H9 (cell line): ENCODE measurements at regions not wholly inside any gene's neighbourhood (a gene's known extent, or its start where the extent isn't known, plus 50 kb on each side); places are given as distances from the start of the nearest gene placed in this dataset.

Experiments
- DNase-seq: peaks from one replicate; pipeline ENCODE4 v3.0.0-alpha.2; 2017
- H2AFZ ChIP-seq: one replicate; pipeline ENCODE4 v1.6.1; 2013; ENCODE audit warnings: mild to moderate bottlenecking, low read length, control low read depth, moderate library complexity
- H2AK5ac ChIP-seq: 2 replicates; pipeline ENCODE4 v1.6.1; 2013; ENCODE audit warnings: low read length, control low read depth, mixed read lengths; ENCODE audit not compliant: insufficient read length
- H2BK120ac ChIP-seq: one replicate; pipeline ENCODE4 v1.6.1; 2013; ENCODE audit warnings: low read depth, mild to moderate bottlenecking, low read length, control low read depth, inconsistent platforms; ENCODE audit not compliant: poor library complexity, severe bottlenecking
- H2BK12ac ChIP-seq: 2 replicates; pipeline ENCODE4 v1.6.1; 2013; ENCODE audit warnings: low read length, control low read depth, mixed read lengths, low read depth; ENCODE audit not compliant: insufficient read length
- H2BK15ac ChIP-seq: 2 replicates; pipeline ENCODE4 v1.6.1; 2013; ENCODE audit warnings: low read depth, low read length, control low read depth
- H2BK20ac ChIP-seq: one replicate; pipeline ENCODE4 v1.6.1; 2013; ENCODE audit warnings: low read depth, mild to moderate bottlenecking, low read length, control low read depth, inconsistent platforms; ENCODE audit not compliant: poor library complexity, severe bottlenecking
- H2BK5ac ChIP-seq: 2 replicates; pipeline ENCODE4 v1.6.1; 2013; ENCODE audit warnings: low read length, control low read depth, mixed read lengths; ENCODE audit not compliant: insufficient read length
- H3K14ac ChIP-seq: 2 replicates; pipeline ENCODE4 v1.6.1; 2013; ENCODE audit warnings: low read length, control low read depth; ENCODE audit not compliant: insufficient read depth
- H3K18ac ChIP-seq: 2 replicates; pipeline ENCODE4 v1.6.1; 2013; ENCODE audit warnings: low read depth, mild to moderate bottlenecking, mixed read lengths, low read length, control low read depth; ENCODE audit not compliant: insufficient read length
- H3K23ac ChIP-seq: 2 replicates; pipeline ENCODE4 v1.6.1; 2013; ENCODE audit warnings: low read length, control low read depth, mixed read lengths, low read depth; ENCODE audit not compliant: insufficient read length
- H3K23me2 ChIP-seq: 2 replicates; pipeline ENCODE4 v1.6.1; 2013; ENCODE audit warnings: low read depth, mild to moderate bottlenecking, mixed read lengths, low read length, control low read depth; ENCODE audit not compliant: insufficient read length, poor library complexity, severe bottlenecking
- H3K27ac ChIP-seq: 2 replicates; pipeline ENCODE4 v1.5.1; 2013; ENCODE audit warnings: low read length, control low read depth, mixed read lengths, low read depth; ENCODE audit not compliant: insufficient read length
- H3K27me3 ChIP-seq: 2 replicates; pipeline ENCODE4 v1.6.1; 2013; ENCODE audit warnings: low read length, control low read depth, inconsistent platforms; ENCODE audit not compliant: insufficient read depth
- H3K4ac ChIP-seq: 2 replicates; pipeline ENCODE4 v1.6.1; 2013; ENCODE audit warnings: low read depth, mild to moderate bottlenecking, control low read depth, inconsistent platforms, low read length, moderate library complexity
- H3K4me1 ChIP-seq: 2 replicates; pipeline ENCODE4 v1.6.1; 2013; ENCODE audit warnings: low read length, control low read depth, inconsistent platforms; ENCODE audit not compliant: insufficient read depth
- H3K4me2 ChIP-seq: 2 replicates; pipeline ENCODE4 v1.6.1; 2013; ENCODE audit warnings: low read length, control low read depth, mixed read lengths; ENCODE audit not compliant: insufficient read length, insufficient read depth
- H3K56ac ChIP-seq: 2 replicates; pipeline ENCODE4 v1.6.1; 2013; ENCODE audit warnings: low read depth, mild to moderate bottlenecking, mixed read lengths, low read length, control low read depth; ENCODE audit not compliant: insufficient read length
- H3K79me1 ChIP-seq: 2 replicates; pipeline ENCODE4 v1.6.1; 2013; ENCODE audit warnings: low read depth, mild to moderate bottlenecking, moderate library complexity, low read length, control low read depth, inconsistent platforms; ENCODE audit not compliant: insufficient read depth, poor library complexity, severe bottlenecking
- H3K79me2 ChIP-seq: 2 replicates; pipeline ENCODE4 v1.6.1; 2013; ENCODE audit warnings: low read length, control low read depth, inconsistent platforms; ENCODE audit not compliant: insufficient read depth
- H3K9ac ChIP-seq: 2 replicates; pipeline ENCODE4 v1.6.1; 2013; ENCODE audit warnings: low read length, control low read depth, mixed read lengths; ENCODE audit not compliant: insufficient read length; ENCODE audit errors: extremely low read depth
- H3K9me3 ChIP-seq: one replicate; pipeline ENCODE4 v1.6.1; 2013; ENCODE audit warnings: low read depth, low read length, inconsistent platforms; ENCODE audit not compliant: control insufficient read depth
- H3T11ph ChIP-seq: one replicate; pipeline ENCODE4 v1.6.1; 2013; ENCODE audit warnings: mild to moderate bottlenecking, low read length, control low read depth, inconsistent platforms
- H4K20me1 ChIP-seq: one replicate; pipeline ENCODE4 v1.6.1; 2013; ENCODE audit not compliant: control insufficient read depth, insufficient read length, insufficient read depth
- H4K5ac ChIP-seq: 2 replicates; pipeline ENCODE4 v1.6.1; 2013; ENCODE audit warnings: low read depth, mild to moderate bottlenecking, mixed read lengths, low read length, control low read depth; ENCODE audit not compliant: insufficient read length
- H4K8ac ChIP-seq: replicated peaks from 2 replicates; pipeline ENCODE4 v1.6.1; 2013; ENCODE audit warnings: low read length, control low read depth, mixed read lengths, low read depth; ENCODE audit not compliant: insufficient read length
- H4K91ac ChIP-seq: 2 replicates; pipeline ENCODE4 v1.6.1; 2013; ENCODE audit warnings: low read depth, mild to moderate bottlenecking, moderate library complexity, mixed read lengths, low read length, control low read depth; ENCODE audit not compliant: insufficient read length
- H3K27ac Mint-ChIP-seq, 3 experiments: 2 replicates in 2 of 3; 3 replicates in 1 of 3; pipeline ENCODE4 v1.8.0; 2020 to 2021; ENCODE audit warnings: mixed read lengths in 3 of 3, mild to moderate bottlenecking in 1 of 3, moderate library complexity in 1 of 3
- H3K27me3 Mint-ChIP-seq: 2 replicates; pipeline ENCODE4 v1.8.0; 2021; ENCODE audit warnings: low read depth, mild to moderate bottlenecking, moderate library complexity, mixed read lengths
- H3K36me3 Mint-ChIP-seq, 3 experiments: 2 replicates in 2 of 3; 3 replicates in 1 of 3; pipeline ENCODE4 v1.8.0; 2020 to 2021; ENCODE audit warnings: low read depth in 3 of 3, mixed read lengths in 3 of 3; ENCODE audit not compliant: insufficient read depth in 1 of 3
- H3K4me1 Mint-ChIP-seq, 2 experiments: 2 replicates each; pipeline ENCODE4 v1.8.0; 2020; ENCODE audit warnings: mixed read lengths in 2 of 2
- H3K4me3 Mint-ChIP-seq, 2 experiments: 2 replicates in 1 of 2; 3 replicates in 1 of 2; pipeline ENCODE4 v1.8.0; 2020 to 2021; ENCODE audit warnings: mild to moderate bottlenecking in 2 of 2, mixed read lengths in 2 of 2, moderate library complexity in 1 of 2
- H3K9me3 Mint-ChIP-seq, 2 experiments: 2 replicates in 1 of 2; 3 replicates in 1 of 2; pipeline ENCODE4 v1.8.0; 2020; ENCODE audit warnings: mild to moderate bottlenecking in 2 of 2, mixed read lengths in 2 of 2, moderate library complexity in 1 of 2
- WGBS: extraction: QIAGEN DNeasy Blood & Tissue Kit; methylation state at CpG from one replicate; pipeline ENCODE4 v1.1.7; 2013; ENCODE audit warnings: missing lambda C conversion rate, low lambda C conversion rate, mixed read lengths; ENCODE audit not compliant: insufficient read length; ENCODE audit errors: extremely low coverage; 5-methylcytosine and 5-hydroxymethylcytosine counted together
- TF ChIP-seq, protein P1 (sequence below): fragments of 200-600 bp; sonication (generic); conservative IDR thresholded peaks from 3 replicates; pipeline ENCODE4 v1.8.0; 2021; ENCODE audit warnings: antibody characterized with exemption, mild to moderate bottlenecking

DNA sequence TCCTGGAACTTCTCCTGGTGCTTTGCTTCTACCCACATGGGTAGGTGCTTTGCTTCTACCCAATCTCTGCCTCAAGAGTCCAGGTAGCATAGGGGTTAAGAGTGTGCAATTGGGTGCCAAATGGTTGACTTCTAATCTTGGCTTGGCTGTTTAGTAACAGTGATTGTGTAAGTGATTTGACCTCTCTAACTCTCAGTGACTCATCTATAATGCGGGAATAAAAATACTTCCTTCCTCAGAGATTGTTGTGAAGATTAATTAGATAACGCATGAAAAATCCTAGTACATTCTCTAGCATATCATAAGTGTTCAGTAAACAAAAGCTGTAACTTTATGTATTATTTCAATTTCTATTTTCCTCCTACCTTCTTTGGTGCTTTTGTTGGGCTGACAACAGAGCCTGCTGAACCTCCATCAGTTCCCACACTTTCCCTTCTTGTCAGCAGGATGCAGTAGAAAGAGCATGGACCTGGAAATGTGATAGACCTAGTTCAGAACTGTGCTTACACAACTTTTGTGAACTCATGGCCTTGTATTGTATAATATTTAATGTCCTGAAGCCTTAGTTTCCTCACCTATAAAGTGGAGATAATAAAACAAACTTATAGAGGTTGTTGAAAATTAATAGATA, 72.9 kb upstream of the SMIM36 start:
- Histone ChIP-seq H3K23ac (no peak overlapping the region), H3K18ac (no peak overlapping the region), H4K5ac (no peak overlapping the region), H4K8ac (no peak overlapping the region), H3K9me3 (no peaks in the 10 kb centered on the region), H2BK120ac (no peak overlapping the region), H2AFZ (no peak overlapping the region), H3K9ac (no peak overlapping the region), H3K4me1 (no peaks in the 10 kb centered on the region), H2BK20ac (no peak overlapping the region), H3K14ac (no peak overlapping the region), H2BK5ac (no peak overlapping the region), H3K27ac (no peak overlapping the region), H2BK12ac (no peak overlapping the region), H3K27me3 (no peaks in the 10 kb centered on the region), H2BK15ac (no peak overlapping the region), H3K79me2 (no peaks in the 10 kb centered on the region), H2AK5ac (no peak overlapping the region), H4K91ac (no peak overlapping the region), H4K20me1 (no peaks in the 10 kb centered on the region), H3K56ac (no peak overlapping the region), H3K79me1 (no peaks in the 10 kb centered on the region), H3T11ph (no peak overlapping the region), H3K23me2 (no peaks in the 10 kb centered on the region), H3K4me2 (no peak overlapping the region), H3K4ac (no peak overlapping the region)
- no peak for DNase-seq
- Mint-ChIP-seq H3K27ac (no peak overlapping the region), H3K4me3 (no peak overlapping the region), H3K4me1 (no peaks in the 10 kb centered on the region), H3K9me3 (no peaks in the 10 kb centered on the region), H3K27me3 (no peaks in the 10 kb centered on the region), H3K36me3 (no peaks in the 10 kb centered on the region)
- TF ChIP-seq, protein P1, sequence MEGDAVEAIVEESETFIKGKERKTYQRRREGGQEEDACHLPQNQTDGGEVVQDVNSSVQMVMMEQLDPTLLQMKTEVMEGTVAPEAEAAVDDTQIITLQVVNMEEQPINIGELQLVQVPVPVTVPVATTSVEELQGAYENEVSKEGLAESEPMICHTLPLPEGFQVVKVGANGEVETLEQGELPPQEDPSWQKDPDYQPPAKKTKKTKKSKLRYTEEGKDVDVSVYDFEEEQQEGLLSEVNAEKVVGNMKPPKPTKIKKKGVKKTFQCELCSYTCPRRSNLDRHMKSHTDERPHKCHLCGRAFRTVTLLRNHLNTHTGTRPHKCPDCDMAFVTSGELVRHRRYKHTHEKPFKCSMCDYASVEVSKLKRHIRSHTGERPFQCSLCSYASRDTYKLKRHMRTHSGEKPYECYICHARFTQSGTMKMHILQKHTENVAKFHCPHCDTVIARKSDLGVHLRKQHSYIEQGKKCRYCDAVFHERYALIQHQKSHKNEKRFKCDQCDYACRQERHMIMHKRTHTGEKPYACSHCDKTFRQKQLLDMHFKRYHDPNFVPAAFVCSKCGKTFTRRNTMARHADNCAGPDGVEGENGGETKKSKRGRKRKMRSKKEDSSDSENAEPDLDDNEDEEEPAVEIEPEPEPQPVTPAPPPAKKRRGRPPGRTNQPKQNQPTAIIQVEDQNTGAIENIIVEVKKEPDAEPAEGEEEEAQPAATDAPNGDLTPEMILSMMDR: no peak
- no CpG with 5 or more reads among the region's 2 CpGs for WGBS
